Stimulated activated CD4-positive, alpha-beta T cell treated with anti-CD3 and anti-CD28 coated beads, TNF-alpha, amount 100 ng/mL, for 4 hours (primary cell): ENCODE measurements at regions not wholly inside any gene's neighbourhood (a gene's known extent, or its start where the extent isn't known, plus 50 kb on each side); places are given as distances from the start of the nearest gene placed in this dataset.
"Not testable (repeated sequence)": the region's sequence is repeated elsewhere in the genome, so short reads cannot be mapped to it uniquely, and the experiment has no call there.

ENCODE experiments used
- DNase-seq, 3 experiments: peaks; one replicate each; pipeline ENCODE4 v3.0.0-alpha.2; 2020; ENCODE audit warnings: low read depth in 3 of 3

DNA sequence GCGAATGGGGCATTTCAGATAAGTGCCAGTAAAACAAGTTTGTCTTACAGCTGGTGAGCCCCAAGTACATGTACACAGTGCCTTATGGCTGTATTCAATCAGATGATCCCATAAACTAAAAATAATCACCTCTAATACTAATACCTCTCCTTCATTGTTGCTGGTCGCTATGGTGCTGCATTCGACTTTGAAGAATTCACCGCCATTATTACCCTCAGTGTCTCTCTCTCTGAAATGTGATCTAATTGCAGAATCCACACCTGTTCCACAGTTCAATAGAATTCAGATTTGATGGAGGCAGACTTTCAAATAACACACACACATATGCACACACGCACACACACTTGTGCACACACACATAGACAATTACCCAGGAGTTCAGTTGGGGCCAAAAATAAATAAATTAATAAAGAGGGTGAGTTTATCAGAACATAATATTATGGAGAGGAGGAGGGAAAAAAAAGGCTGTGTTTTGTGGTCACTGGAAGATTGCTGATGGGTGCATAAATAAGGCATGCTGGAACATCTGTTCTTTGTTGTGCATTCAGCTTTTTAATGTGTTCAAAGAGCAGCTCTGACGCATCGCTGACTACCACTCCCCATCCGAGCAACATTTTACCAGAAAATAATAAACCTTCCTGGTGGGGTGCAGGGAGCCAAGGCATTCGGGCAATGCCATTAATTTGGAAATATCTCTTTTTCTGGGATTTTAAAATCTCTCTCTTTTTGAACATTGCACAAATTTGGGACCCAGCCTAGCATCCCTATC lies 235.7 kb downstream of the SATB1 start:
- no peak for DNase-seq

GRCh38 chr3:18188491-18188890 lies 236.6 kb downstream of the SATB1 start:
- DNase-seq: no peak

GRCh38 chr3:18185624-18186023 lies 239.5 kb downstream of the SATB1 start:
- no peak for DNase-seq

GRCh38 chr3:18182923-18183322 lies 242.2 kb downstream of the SATB1 start:
- DNase-seq: not testable (repeated sequence)

DNA sequence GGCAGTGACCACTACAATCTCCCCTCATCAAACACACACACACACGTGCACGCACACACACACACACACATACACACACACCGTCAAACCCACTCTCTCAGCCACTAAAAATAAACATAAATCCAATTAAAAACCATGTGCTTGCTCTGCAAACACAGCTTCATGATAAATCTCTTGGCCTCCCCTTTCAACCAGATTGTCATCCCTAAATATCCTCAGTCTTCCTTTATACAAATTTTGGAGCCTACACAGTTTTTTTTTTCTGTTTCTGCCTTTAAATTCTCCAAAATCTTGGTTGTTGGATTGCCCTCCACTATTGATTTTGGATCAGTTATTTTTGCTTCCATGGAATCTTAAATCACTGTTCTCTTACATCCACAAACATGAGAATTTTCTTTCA lies 245.6 kb downstream of the SATB1 start:
- DNase-seq: no peak

GRCh38 chr3:18177271-18177670 lies 247.9 kb downstream of the SATB1 start:
- DNase-seq: no peak

DNA sequence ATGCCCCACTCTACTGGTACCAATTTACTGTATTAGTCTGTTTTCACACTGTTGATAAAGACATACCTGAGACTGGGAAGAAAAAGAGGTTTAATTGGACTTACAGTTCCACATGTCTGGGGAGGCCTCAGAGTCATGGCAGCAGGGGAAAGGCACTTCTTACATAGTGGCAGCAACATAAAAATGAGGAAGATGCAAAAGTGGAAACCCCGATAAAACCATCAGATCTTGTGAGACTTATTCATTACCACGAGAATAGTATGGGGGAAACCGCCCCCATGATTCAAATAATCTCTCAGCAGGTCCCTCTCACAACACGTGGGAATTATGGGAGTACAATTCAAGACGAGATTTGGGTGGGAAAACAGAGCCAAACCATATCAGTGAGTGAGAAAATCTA lies 251.2 kb downstream of the SATB1 start:
- DNase-seq: not testable (repeated sequence)

DNA sequence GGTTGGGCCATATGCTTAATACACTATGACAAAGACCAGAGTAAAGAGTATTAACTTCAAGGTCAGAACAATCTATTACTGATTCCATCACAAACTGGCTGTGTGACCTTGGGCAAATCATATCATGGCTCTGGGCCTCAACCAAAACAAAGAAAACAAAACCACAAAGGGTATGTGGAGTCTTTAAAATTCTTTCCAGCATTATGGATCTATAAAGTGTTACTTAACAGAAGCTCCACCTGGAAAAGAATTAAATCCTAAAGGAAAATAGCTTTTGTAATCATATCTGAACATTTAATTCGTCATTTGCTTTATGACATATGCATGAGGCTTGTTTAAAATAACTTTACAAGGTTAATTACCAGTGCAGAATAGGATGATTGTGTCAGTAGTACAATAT lies 265.5 kb downstream of the SATB1 start:
- DNase-seq: no peak

DNA sequence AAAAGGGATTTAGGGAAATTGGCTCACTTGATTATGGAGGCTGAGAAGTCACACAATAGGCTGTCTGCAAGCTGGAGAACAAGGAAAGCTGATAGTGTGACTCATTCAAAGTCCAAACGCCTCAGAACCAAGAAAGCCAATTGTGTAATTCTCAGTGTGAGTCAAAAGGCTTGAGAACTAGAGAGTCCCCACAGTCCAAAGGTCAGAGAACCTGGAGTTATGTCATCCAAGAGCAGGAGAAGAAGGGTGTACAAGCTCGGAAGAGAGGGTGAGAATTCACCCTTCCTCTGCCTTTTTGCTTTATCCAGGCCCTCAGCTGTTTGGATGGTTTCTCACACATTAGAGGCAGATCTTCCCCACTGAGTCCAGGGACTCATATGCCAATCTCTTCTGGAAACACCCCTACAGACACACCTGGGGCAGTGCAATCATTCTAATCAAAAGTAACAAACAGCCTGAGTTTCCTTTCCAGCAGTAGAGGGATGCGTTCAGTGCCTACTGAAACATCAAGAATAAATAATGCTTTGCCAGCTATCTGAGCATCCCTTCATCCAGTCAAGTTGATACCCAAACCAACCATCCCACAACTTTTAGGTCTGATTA lies 271.5 kb downstream of the SATB1 start:
- DNase-seq: no peak

DNA sequence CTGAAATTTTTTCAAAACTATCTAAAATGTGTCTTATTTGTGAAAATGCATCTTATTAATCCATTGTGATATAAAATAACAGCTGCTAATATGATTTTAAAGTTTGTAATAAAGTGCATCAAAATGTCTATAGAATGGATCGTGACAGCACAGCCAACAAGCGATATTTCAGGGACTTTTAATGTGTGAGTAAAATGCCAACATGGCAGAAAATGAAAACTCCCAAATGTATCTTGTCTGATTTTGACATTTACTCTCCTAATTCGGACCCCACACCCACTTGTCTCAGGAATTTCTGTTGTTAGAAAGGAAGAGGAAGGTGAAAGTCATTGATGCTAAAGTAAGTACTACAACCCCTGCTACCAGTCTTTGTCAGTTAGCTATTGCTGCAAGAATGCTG lies 273.9 kb downstream of the SATB1 start:
- no peak for DNase-seq

- no peak for DNase-seq
Measured at GRCh38 chr3:18149935-18150334, 275.2 kb downstream of the SATB1 start.

DNA sequence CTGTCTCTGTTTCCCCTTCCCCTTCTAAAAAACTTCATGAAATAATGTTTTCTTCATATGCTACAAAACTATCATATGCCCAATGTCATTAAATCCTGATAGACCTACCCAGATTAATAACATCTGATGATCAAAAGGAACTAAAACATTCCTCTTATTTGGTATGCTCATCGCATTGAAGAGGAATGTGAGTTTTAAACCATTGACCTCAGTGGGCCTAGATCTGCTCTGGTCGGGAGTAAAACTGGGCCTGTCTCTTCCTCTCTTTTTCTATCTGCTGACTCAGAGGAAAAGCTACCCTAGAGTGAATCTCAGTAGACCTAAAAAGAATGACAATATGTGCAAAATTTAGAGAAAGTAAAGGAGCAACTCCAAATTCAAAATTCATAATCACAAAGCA lies 275.8 kb downstream of the SATB1 start:
- DNase-seq: no peak

DNA sequence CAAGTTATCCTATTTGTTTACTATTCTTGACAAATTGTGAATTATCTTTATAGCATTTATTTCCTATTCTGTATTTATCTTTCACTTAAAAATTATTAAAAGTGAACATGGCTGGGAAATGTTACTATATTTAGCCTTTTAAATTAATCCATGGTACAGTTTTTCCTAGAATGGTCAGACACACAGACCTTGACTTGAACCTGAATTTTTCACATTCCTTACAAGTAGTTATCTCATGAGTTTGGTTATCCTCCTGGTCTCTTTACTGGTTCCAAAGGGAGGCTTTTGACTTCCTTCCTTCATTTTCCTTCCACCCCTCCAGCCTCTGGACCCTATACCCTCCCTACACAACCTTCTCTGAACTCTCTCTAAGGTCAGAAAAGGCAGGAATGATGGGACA lies 280.6 kb downstream of the SATB1 start:
- no peak for DNase-seq

- no peak for DNase-seq
Measured at GRCh38 chr3:18143258-18143780, 281.8 kb downstream of the SATB1 start.

DNA sequence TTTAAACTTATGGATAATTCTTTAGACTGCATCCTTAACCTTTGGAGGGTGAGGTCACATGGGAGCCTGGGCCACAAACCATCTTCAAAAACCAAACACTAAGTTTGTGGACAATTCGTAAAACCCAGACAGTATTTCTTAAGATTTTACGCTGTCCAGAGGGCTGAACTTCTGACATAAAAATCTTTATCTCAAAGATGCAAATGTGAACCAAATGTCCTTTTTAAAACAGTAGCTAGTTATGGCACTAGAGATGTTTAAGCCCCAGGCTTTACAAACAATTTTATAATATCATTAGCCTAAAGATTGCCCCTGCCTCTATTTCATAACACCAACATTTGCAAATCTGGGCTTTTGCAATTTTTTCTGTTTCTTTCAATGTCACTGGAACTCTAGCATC lies 287.2 kb downstream of the SATB1 start:
- DNase-seq: no peak

DNA sequence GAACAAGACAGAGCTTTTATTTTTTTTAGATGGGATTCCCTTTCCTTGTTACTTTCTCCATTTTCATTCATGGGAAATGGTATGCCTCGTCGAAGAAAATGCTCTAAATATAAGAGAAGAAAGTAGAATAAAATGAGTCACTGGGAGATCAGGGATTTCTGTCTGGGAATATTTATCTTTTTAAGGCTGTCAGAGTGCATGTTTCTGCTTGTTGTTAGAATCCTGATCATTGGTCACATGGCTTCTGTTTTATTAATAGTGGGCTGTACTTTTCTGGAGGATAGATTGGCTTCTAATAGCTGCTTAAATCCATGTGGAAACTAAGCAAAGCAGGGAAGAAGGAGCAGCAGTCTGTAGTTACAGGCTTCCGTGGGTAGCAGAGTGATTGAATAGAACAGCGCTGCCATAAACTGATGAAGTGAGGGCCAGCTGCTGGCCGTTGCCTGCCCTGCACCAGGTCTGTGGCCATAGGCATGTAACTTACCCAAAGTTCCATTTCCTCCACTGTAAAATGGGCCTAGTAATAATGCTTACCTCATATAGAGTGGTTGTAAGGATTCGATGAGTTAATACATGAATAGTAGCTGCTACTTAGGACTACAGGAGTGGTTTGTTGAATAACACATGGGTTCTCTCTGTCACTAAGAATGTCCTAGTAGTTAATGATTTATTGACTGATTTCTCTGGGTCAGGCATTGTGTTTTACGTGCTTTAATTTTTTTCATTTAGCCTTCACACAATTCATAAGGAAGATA lies 289.9 kb downstream of the SATB1 start:
- DNase-seq: no peak

DNA sequence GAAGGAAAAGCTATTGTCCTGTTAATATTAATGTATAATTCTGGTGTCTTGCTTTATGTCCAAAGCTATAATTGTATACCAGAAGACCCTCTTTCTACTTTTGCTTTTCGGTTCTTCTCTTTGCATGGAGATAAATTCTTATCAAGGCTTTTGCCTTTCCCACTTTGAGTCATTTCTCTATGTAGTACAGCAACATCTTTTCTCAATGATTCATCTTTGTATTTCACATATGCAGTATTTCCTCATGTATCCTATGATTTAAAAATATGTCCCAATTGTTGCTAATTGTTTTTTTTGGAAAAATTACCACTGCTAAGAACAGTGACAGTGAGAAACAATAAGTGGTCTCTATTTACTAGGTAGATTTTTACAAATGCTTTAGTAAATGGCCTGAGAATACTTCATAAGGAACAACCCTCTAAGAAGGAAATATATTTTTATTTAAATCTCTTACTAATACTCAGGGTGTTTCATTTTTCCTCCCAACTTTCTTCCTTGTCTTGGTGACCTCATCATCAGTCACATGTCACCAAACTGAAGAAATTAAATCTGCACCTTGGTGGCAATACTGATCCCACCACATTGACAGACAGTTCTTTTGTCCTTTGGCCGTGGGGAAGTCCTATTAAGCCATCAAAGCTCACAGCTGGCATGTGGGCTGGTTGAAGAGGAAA lies 290.6 kb downstream of the SATB1 start:
- DNase-seq: no peak

DNA sequence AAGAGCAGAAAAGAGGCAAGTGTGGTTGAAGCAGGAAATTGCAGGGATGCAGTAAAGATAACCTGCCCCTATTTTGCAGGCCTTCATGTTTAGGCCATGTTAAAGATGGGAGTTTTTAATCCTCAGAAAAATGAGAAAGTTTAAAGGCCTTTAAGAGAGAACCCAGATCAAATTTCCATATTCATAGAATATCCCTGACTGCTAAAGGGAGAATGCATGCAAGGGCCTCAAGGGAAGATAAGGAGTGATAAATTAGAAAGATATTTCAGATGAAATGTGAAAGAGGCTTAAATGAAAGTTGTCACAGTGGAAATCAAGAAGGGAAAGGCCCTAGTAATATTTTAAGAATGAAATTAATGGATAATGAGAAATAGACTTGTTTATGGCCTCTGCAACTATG lies 292.1 kb downstream of the SATB1 start:
- DNase-seq: no peak

GRCh38 chr3:18127859-18128681 lies 297.1 kb downstream of the SATB1 start:
- DNase-seq: no peak

- no peak for DNase-seq
Measured at GRCh38 chr3:18127174-18127858, 297.8 kb downstream of the SATB1 start.

DNA sequence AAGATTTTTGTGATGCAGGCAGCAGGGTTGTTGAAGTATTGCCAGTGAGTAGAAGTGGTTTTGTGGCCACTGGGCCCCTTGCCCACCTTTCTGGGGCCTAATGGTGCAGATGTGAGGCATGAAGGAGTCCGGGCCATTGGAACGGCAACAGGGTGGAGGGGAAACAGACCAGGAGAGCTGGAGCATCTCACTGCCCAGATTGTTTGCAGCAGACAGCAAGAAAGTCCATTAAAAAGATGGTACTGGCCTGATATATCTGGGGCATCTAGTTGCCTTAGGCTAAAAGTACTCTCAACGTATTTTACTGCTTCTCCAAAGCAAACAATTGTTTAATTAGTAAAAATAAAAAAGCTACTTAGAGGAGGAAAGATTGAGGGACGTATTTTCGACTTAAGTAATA lies 298.4 kb downstream of the SATB1 start:
- DNase-seq: no peak
